GM18873 (cell line): ENCODE measurements at regions not wholly inside any gene's neighbourhood (a gene's known extent, or its start where the extent isn't known, plus 50 kb on each side); places are given as distances from the start of the nearest gene placed in this dataset.

Source experiments
- ATAC-seq: cut with Tn5 transposase; IDR thresholded peaks from one replicate; pipeline ENCODE4 v1.9.1; 2021; ENCODE audit warnings: mild to moderate bottlenecking, moderate library complexity, moderate number of reproducible peaks; ENCODE audit not compliant: unreplicated experiment, low FRiP score

- ATAC-seq, result no peak
Measured at GRCh38 chr16:85392756-85393673, 220.1 kb upstream of the GSE1 start.

GRCh38 chr16:85393674-85394451 is 219.3 kb upstream of the GSE1 start:
- ATAC-seq, result no peak

GRCh38 chr16:85394456-85395206 is 218.5 kb upstream of the GSE1 start:
- no peak for ATAC-seq

GRCh38 chr16:85395207-85395912 is 217.8 kb upstream of the GSE1 start:
- ATAC-seq, result no peak

GRCh38 chr16:85395913-85396878 is 216.9 kb upstream of the GSE1 start:
- no peak for ATAC-seq

GRCh38 chr16:85396879-85397871 is 215.9 kb upstream of the GSE1 start:
- ATAC-seq, result no peak

- ATAC-seq, result no peak
Measured at GRCh38 chr16:85398050-85398451, 215.1 kb upstream of the GSE1 start.

- ATAC-seq, result no peak
Measured at GRCh38 chr16:85398688-85399582, 214.2 kb upstream of the GSE1 start.

GRCh38 chr16:85399583-85400284 is 213.4 kb upstream of the GSE1 start:
- ATAC-seq, result no peak

- ATAC-seq, result no peak
Measured at GRCh38 chr16:85400305-85401205, 212.6 kb upstream of the GSE1 start.

- no peak for ATAC-seq
Measured at GRCh38 chr16:85401370-85401916, 211.7 kb upstream of the GSE1 start.

GRCh38 chr16:85401917-85402766 is 211.0 kb upstream of the GSE1 start:
- ATAC-seq, result no peak

GRCh38 chr16:85402910-85403692 is 210.0 kb upstream of the GSE1 start:
- ATAC-seq, result no peak
